ENCODE measurements at regions not wholly inside any gene's neighbourhood (a gene's known extent, or its start where the extent isn't known, plus 50 kb on each side); places are given as distances from the start of the nearest gene placed in this dataset.

DNA sequence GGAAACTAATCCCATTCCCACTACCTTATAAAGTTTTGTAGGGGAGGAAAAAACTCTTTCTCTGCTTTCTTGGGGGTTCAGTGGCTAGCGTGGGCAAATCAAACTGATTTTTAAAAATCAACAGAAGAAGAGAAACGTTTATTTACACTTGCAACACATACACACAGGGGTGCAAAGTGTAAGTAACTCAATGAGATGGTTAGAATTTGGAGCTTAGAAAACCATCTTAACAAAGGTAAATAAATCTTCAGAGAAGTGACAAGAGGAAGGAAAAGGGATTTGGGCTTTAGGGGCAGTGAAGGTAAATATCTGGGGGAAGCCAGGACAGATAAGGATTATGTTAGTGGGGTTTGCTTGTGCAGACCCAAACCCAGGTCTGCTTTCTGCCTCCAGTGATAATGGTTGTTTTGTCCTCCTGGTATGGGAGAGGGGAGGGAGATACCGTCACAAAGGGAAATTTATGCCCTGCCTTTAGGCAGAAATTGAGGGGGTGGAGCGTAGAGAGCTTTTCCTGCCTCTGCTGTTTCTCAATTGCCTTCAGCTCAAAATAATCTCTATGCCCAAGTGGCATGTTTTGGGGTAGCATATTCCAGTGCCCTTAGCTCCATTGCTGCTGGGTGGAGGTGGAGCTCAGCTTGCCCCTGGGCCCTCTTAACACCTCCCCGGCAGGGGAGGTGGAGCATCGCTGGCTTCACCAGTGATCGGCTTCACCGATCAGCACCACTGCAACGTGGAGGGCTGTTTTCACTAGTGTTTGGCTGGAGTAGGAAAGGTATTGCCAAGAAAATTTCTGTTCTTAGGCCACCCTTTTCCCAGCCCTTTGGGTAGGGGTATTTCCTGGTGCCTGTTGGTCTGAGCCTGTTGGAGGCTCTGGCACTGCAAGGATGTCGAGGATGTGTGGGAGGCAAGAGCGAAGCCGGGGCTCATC, 92.2 kb downstream of the TEX51 start:
- no peak for DNase-seq

- no peak for DNase-seq
These were observed 95.7 kb downstream of the TEX51 start for GRCh38 chr2:126994340-126994777.

GRCh38 chr2:126995621-126996377, 97.1 kb downstream of the TEX51 start:
- no peak for DNase-seq

DNA sequence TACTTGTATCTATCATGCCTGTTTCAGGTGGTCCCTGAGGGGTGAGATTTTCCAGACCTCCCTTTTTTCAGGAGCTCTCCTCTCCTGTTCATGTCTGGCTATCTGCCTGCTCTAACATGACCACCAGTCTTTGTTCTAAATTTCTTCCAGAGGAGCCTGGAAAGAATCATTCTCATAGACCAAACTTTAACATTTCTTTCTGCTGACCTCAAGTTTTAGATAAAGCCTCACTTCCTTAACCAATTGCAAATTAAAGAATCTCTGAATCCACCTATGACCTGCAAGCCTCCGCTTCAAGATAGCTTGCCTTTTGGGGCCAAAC, 97.6 kb downstream of the TEX51 start:
- no peak for DNase-seq
